ENCODE measurements at regions not wholly inside any gene's neighbourhood (a gene's known extent, or its start where the extent isn't known, plus 50 kb on each side); places are given as distances from the start of the nearest gene placed in this dataset.

DNA sequence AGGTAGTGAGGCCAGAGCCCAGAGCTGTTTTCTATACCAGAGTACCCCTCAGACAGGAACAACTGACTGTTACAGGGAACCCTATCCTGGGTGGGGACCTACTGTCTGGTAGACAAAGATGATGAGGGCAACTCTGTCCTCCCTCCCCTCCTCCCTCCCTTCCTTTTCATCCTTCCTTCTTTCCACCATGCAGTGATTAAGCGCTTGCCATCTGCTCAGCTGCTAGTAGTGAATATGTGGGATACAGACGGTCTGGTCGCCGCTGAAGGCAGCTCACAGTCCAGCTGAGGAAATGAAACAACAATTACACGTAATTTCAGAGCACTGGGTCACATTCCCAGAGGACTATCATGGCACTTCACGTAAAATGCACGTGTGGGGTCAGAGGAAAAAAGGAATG is 597.1 kb downstream of the BUD13 start:
- TF ChIP-seq, protein P1, sequence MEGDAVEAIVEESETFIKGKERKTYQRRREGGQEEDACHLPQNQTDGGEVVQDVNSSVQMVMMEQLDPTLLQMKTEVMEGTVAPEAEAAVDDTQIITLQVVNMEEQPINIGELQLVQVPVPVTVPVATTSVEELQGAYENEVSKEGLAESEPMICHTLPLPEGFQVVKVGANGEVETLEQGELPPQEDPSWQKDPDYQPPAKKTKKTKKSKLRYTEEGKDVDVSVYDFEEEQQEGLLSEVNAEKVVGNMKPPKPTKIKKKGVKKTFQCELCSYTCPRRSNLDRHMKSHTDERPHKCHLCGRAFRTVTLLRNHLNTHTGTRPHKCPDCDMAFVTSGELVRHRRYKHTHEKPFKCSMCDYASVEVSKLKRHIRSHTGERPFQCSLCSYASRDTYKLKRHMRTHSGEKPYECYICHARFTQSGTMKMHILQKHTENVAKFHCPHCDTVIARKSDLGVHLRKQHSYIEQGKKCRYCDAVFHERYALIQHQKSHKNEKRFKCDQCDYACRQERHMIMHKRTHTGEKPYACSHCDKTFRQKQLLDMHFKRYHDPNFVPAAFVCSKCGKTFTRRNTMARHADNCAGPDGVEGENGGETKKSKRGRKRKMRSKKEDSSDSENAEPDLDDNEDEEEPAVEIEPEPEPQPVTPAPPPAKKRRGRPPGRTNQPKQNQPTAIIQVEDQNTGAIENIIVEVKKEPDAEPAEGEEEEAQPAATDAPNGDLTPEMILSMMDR (IDR thresholded peaks at IDR 0.05; ENCODE audit: low read length), result no peak
- no peak for TF ChIP-seq EZH2 (IDR thresholded peaks at IDR 0.05; ENCODE audit: borderline replicate concordance, low read length)

Data from OCI-LY1 (cell line).